IMR-90 (cell line): ENCODE measurements at regions not wholly inside any gene's neighbourhood (a gene's known extent, or its start where the extent isn't known, plus 50 kb on each side); places are given as distances from the start of the nearest gene placed in this dataset.

Experiments used
- ATAC-seq: fragments of 200-7000 bp; cut with Tn5 transposase; 2 replicates; pipeline ENCODE4 v1.9.1; 2020; ENCODE audit warnings: low read depth, mild to moderate bottlenecking, moderate library complexity
- BruUV-seq: library from RNA; stranded (reverse); fragments of 400-500 nt; replicated peaks from 2 replicates; lab custom pipeline; 2021; lab: Mats Ljungman, UMichigan
- CTCF ChIA-PET: fragments of 300-600 bp; formaldehyde crosslinking; extraction: SDS; loops from one replicate; lab custom pipeline; 2021; ENCODE audit warnings: antibody characterized with exemption; lab: Yijun Ruan, JAX
- POLR2A ChIA-PET: fragments of 300-600 bp; sonication (Branson Sonifier 250); formaldehyde crosslinking; loops from one replicate; lab custom pipeline; 2022; ENCODE audit warnings: antibody characterized with exemption; ENCODE audit not compliant: unreplicated experiment; lab: Charles Lee
- DNase-seq: peaks from one replicate; pipeline ENCODE4 v3.0.0; 2013
- H2AFZ ChIP-seq: replicated peaks from 2 replicates; pipeline ENCODE3; 2013; ENCODE audit warnings: low read length, mild to moderate bottlenecking; ENCODE audit not compliant: poor library complexity
- H2AK5ac ChIP-seq: 2 replicates; pipeline ENCODE4 v1.6.1; 2013; ENCODE audit warnings: low read depth, low read length, inconsistent platforms
- H2AK9ac ChIP-seq: replicated peaks from 2 replicates; pipeline ENCODE3; 2013; ENCODE audit warnings: mild to moderate bottlenecking, low read depth, low read length, moderate library complexity; ENCODE audit not compliant: poor library complexity
- H2BK120ac ChIP-seq: 2 replicates; pipeline ENCODE4 v1.6.1; 2013; ENCODE audit warnings: low read depth, low read length, inconsistent platforms
- H2BK15ac ChIP-seq: 3 replicates; pipeline ENCODE4 v1.6.1; 2013; ENCODE audit warnings: low read depth, low read length, inconsistent platforms
- H2BK20ac ChIP-seq: 2 replicates; pipeline ENCODE4 v1.6.1; 2013; ENCODE audit warnings: low read depth, mild to moderate bottlenecking, inconsistent platforms, low read length, moderate library complexity
- H2BK5ac ChIP-seq: 2 replicates; pipeline ENCODE4 v1.6.1; 2013; ENCODE audit warnings: mild to moderate bottlenecking, low read depth, low read length, inconsistent platforms; ENCODE audit not compliant: poor library complexity, severe bottlenecking
- H3K14ac ChIP-seq: replicated peaks from 2 replicates; pipeline ENCODE4 v1.6.1; 2013; ENCODE audit warnings: low read depth, low read length, inconsistent platforms
- H3K18ac ChIP-seq: 2 replicates; pipeline ENCODE4 v1.6.1; 2013; ENCODE audit warnings: low read depth, low read length, control low read depth
- H3K23ac ChIP-seq: 2 replicates; pipeline ENCODE4 v1.6.1; 2013; ENCODE audit warnings: low read depth, low read length, inconsistent platforms
- H3K27ac ChIP-seq: 2 replicates; pipeline ENCODE4 v1.5.1; 2013; ENCODE audit warnings: mild to moderate bottlenecking, control low read depth, low read length; ENCODE audit not compliant: insufficient read depth
- H3K27me3 ChIP-seq: 2 replicates; pipeline ENCODE4 v1.6.1; 2013; ENCODE audit warnings: low read length; ENCODE audit not compliant: control insufficient read depth, insufficient read depth
- H3K36me3 ChIP-seq: 2 replicates; pipeline ENCODE4 v1.6.1; 2013; ENCODE audit warnings: low read length, mixed read lengths; ENCODE audit not compliant: control insufficient read depth, insufficient read depth
- H3K4ac ChIP-seq: 2 replicates; pipeline ENCODE4 v1.6.1; 2013; ENCODE audit warnings: low read depth, low read length, inconsistent platforms
- H3K4me1 ChIP-seq: 2 replicates; pipeline ENCODE4 v1.6.1; 2013; ENCODE audit warnings: low read length, mixed read lengths; ENCODE audit not compliant: control insufficient read depth, insufficient read depth
- H3K4me2 ChIP-seq: 2 replicates; pipeline ENCODE4 v1.6.1; 2013; ENCODE audit warnings: low read depth, mild to moderate bottlenecking, control low read depth, low read length, moderate library complexity
- H3K4me3 ChIP-seq: 2 replicates; pipeline ENCODE4 v1.5.1; 2013; ENCODE audit warnings: low read depth, mild to moderate bottlenecking, control low read depth, low read length, moderate library complexity; ENCODE audit not compliant: insufficient read depth
- H3K56ac ChIP-seq: 2 replicates; pipeline ENCODE4 v1.6.1; 2013; ENCODE audit warnings: low read length, inconsistent platforms; ENCODE audit not compliant: insufficient read depth; ENCODE audit errors: extremely low read depth
- H3K79me1 ChIP-seq, 2 experiments: 2 replicates each; pipeline ENCODE4 v1.6.1; 2013; ENCODE audit warnings: low read length in 2 of 2, inconsistent platforms in 1 of 2, low read depth in 1 of 2
- H3K9ac ChIP-seq: 2 replicates; pipeline ENCODE4 v1.6.1; 2013; ENCODE audit warnings: low read depth, low read length, control low read depth
- H3K9me1 ChIP-seq: 2 replicates; pipeline ENCODE4 v1.6.1; 2013; ENCODE audit warnings: low read length, inconsistent platforms; ENCODE audit not compliant: insufficient read depth
- H3K9me3 ChIP-seq: 2 replicates; pipeline ENCODE4 v1.6.1; 2013; ENCODE audit warnings: low read length; ENCODE audit not compliant: control insufficient read depth, insufficient read depth
- H4K20me1 ChIP-seq: 2 replicates; pipeline ENCODE4 v1.6.1; 2013; ENCODE audit warnings: low read length, inconsistent platforms; ENCODE audit not compliant: insufficient read depth
- H4K5ac ChIP-seq: 2 replicates; pipeline ENCODE4 v1.6.1; 2013; ENCODE audit warnings: mild to moderate bottlenecking, low read depth, low read length, control low read depth
- H4K8ac ChIP-seq, 2 experiments: 2 replicates each; pipeline ENCODE4 v1.6.1; 2013; ENCODE audit warnings: low read depth in 2 of 2, low read length in 2 of 2, control low read depth in 1 of 2, inconsistent platforms in 1 of 2
- H4K91ac ChIP-seq: 2 replicates; pipeline ENCODE4 v1.6.1; 2013; ENCODE audit warnings: low read depth, low read length, inconsistent platforms; ENCODE audit not compliant: insufficient read depth
- BHLHE40 ChIP-seq: fragments of 150-350 bp; IDR thresholded peaks from 2 replicates; pipeline ENCODE4 v1.6.1; 2016; ENCODE audit warnings: mild to moderate bottlenecking, low read depth, low read length
- CHD1 ChIP-seq: IDR thresholded peaks from 2 replicates; pipeline ENCODE4 v1.6.1; 2012; ENCODE audit warnings: low read depth, low read length, improper control_type of control experiment
- CTCF ChIP-seq: conservative IDR thresholded peaks from 2 replicates; pipeline ENCODE4 v1.5.1; 2012; ENCODE audit warnings: mild to moderate bottlenecking, low read depth, low read length, improper control_type of control experiment
- FOS ChIP-seq: fragments of 150-350 bp; IDR thresholded peaks from 2 replicates; pipeline ENCODE4 v1.6.1; 2016; ENCODE audit warnings: low read depth, low read length
- MAFK ChIP-seq: IDR thresholded peaks from 2 replicates; pipeline ENCODE4 v1.6.1; 2012; ENCODE audit warnings: low read depth, low read length, improper control_type of control experiment
- MAZ ChIP-seq: IDR thresholded peaks from 2 replicates; pipeline ENCODE4 v1.6.1; 2012; ENCODE audit warnings: low read depth, mild to moderate bottlenecking, low read length, improper control_type of control experiment, moderate library complexity, borderline replicate concordance
- NFE2L2 ChIP-seq: fragments of 150-350 bp; IDR thresholded peaks from 2 replicates; pipeline ENCODE4 v1.6.1; 2016; ENCODE audit warnings: low read depth, mild to moderate bottlenecking, low read length
- POLR2A ChIP-seq: IDR thresholded peaks from 2 replicates; pipeline ENCODE4 v1.6.1; 2012; ENCODE audit warnings: mild to moderate bottlenecking, low read depth, low read length
- RCOR1 ChIP-seq: IDR thresholded peaks from 2 replicates; pipeline ENCODE4 v1.6.1; 2012; ENCODE audit warnings: mild to moderate bottlenecking, low read length, improper control_type of control experiment; ENCODE audit not compliant: insufficient replicate concordance
- RFX5 ChIP-seq: IDR thresholded peaks from 2 replicates; pipeline ENCODE4 v1.8.0; 2012; ENCODE audit warnings: low read depth, mild to moderate bottlenecking, low read length, moderate library complexity
- USF2 ChIP-seq: fragments of 150-350 bp; IDR thresholded peaks from 2 replicates; pipeline ENCODE4 v1.6.1; 2017; ENCODE audit warnings: mild to moderate bottlenecking, antibody characterized with exemption, low read length, low read depth
- WGBS, 2 experiments: methylation state at CpG; one replicate each; pipeline versions ENCODE4 v1.1.5 to v1.1.7; 2013; ENCODE audit warnings: missing lambda C conversion rate in 2 of 2; ENCODE audit not compliant: insufficient read length in 1 of 2; ENCODE audit errors: extremely low coverage in 2 of 2; 5-methylcytosine and 5-hydroxymethylcytosine counted together
- dilution Hi-C: fragments of 300-500 bp; cut with HindIII; formaldehyde crosslinking; loops from one replicate; pipeline ENCODE4 v1.14.3; 2018; ENCODE audit warnings: low sequenced_read_pairs; ENCODE audit not compliant: unreplicated experiment
- in situ Hi-C: fragments of 300-500 bp; cut with MboI; formaldehyde crosslinking; loops from 3 replicates; pipeline ENCODE4 v1.14.3; 2019; ENCODE audit warnings: low sequenced_read_pairs, inconsistent platforms, mixed read lengths
- intact Hi-C: fragments of 100-400 bp; cut with micrococcal nuclease; formaldehyde crosslinking; loops from 2 replicates; pipeline ENCODE4 v1.10.0; 2022
- TF ChIP-seq, protein P1 (sequence below): fragments of 150-350 bp; IDR thresholded peaks from 2 replicates; pipeline ENCODE4 v1.6.1; 2016; ENCODE audit warnings: low read depth, mild to moderate bottlenecking, low read length, moderate library complexity, borderline replicate concordance

GRCh38 chr13:72112216-72112615 is 245.2 kb upstream of the DACH1 start:
- no peaks in the 10 kb centered on the region for H3K36me3 ChIP-seq
- H3K27me3 ChIP-seq: no peaks in the 10 kb centered on the region
- intact Hi-C loops: no loop called here
- no peak overlapping the region for H2BK120ac ChIP-seq
- BruUV-seq: no TSS peak
- H3K4ac ChIP-seq: no peak overlapping the region
- no peaks in the 10 kb centered on the region for H3K4me1 ChIP-seq
- 20% methylated on average over 1 of the region's 2 CpGs; no CpG with 5 or more reads in 1 of the 2 experiments for WGBS, 2 experiments
- no peaks in the 10 kb centered on the region for H4K20me1 ChIP-seq
- no peak overlapping the region for H2AFZ ChIP-seq
- no peak overlapping the region for H3K18ac ChIP-seq
- no peak overlapping the region for H3K14ac ChIP-seq
- H3K4me2 ChIP-seq: no peak overlapping the region
- ChIA-PET CTCF (no interaction called here), POLR2A (no interaction called here)
- H4K5ac ChIP-seq: no peak overlapping the region
- no peak overlapping the region for H3K27ac ChIP-seq
- TF ChIP-seq FOS: no peak
- no peak for TF ChIP-seq CHD1
- TF ChIP-seq NFE2L2: no peak
- TF ChIP-seq POLR2A: no peak
- TF ChIP-seq BHLHE40: no peak
- no peak for TF ChIP-seq RCOR1
- TF ChIP-seq CTCF: no peak
- TF ChIP-seq, protein P1, sequence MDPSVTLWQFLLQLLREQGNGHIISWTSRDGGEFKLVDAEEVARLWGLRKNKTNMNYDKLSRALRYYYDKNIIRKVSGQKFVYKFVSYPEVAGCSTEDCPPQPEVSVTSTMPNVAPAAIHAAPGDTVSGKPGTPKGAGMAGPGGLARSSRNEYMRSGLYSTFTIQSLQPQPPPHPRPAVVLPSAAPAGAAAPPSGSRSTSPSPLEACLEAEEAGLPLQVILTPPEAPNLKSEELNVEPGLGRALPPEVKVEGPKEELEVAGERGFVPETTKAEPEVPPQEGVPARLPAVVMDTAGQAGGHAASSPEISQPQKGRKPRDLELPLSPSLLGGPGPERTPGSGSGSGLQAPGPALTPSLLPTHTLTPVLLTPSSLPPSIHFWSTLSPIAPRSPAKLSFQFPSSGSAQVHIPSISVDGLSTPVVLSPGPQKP: no peak
- no peak for TF ChIP-seq MAFK
- no peak for TF ChIP-seq RFX5
- TF ChIP-seq MAZ: no peak
- no peak for TF ChIP-seq USF2
- dilution Hi-C loops: no loop called here
- H2BK5ac ChIP-seq: no peak overlapping the region
- H3K23ac ChIP-seq: no peak overlapping the region
- no peaks in the 10 kb centered on the region for H3K9me1 ChIP-seq
- no peak overlapping the region for H3K4me3 ChIP-seq
- no peak overlapping the region for H4K91ac ChIP-seq
- no peak overlapping the region for H3K56ac ChIP-seq
- H2BK15ac ChIP-seq: no peak overlapping the region
- no peak for ATAC-seq
- H2AK9ac ChIP-seq: no peak overlapping the region
- H3K9me3 ChIP-seq: peaks cover 3% of the 10 kb centered on the region
- no peaks in the 10 kb centered on the region for H3K79me1 ChIP-seq
- no peak overlapping the region for H2AK5ac ChIP-seq
- H2BK20ac ChIP-seq: no peak overlapping the region
- no peak overlapping the region for H4K8ac ChIP-seq
- no peak overlapping the region for H3K9ac ChIP-seq
- no peak for DNase-seq
- in situ Hi-C loops: no loop called here
